Gastrocnemius medialis (tissue), 4 donors: ENCODE measurements at regions not wholly inside any gene's neighbourhood (a gene's known extent, or its start where the extent isn't known, plus 50 kb on each side); places are given as distances from the start of the nearest gene placed in this dataset.

Experiments
- POLR2A ChIP-seq, 2 donors: fragments of 450-650 bp; IDR thresholded peaks; one replicate each; pipeline ENCODE4 v1.6.1; 2017; ENCODE audit warnings: antibody characterized with exemption in 2 of 2, mild to moderate bottlenecking in 2 of 2, moderate library complexity in 2 of 2
- TF ChIP-seq, protein P1 (sequence below), 5 experiments: fragments of 450-650 bp in 3 of 5; fragments of 200-600 bp in 2 of 5; sonication (generic) in 2 of 5; IDR thresholded peaks in 4 of 5; conservative IDR thresholded peaks in 1 of 5; 1 replicate in 4 of 5; 2 replicates in 1 of 5; pipeline ENCODE4 v1.5.1; 2016 to 2019; ENCODE audit warnings: antibody characterized with exemption in 5 of 5, mild to moderate bottlenecking in 3 of 5, moderate library complexity in 3 of 5

DNA sequence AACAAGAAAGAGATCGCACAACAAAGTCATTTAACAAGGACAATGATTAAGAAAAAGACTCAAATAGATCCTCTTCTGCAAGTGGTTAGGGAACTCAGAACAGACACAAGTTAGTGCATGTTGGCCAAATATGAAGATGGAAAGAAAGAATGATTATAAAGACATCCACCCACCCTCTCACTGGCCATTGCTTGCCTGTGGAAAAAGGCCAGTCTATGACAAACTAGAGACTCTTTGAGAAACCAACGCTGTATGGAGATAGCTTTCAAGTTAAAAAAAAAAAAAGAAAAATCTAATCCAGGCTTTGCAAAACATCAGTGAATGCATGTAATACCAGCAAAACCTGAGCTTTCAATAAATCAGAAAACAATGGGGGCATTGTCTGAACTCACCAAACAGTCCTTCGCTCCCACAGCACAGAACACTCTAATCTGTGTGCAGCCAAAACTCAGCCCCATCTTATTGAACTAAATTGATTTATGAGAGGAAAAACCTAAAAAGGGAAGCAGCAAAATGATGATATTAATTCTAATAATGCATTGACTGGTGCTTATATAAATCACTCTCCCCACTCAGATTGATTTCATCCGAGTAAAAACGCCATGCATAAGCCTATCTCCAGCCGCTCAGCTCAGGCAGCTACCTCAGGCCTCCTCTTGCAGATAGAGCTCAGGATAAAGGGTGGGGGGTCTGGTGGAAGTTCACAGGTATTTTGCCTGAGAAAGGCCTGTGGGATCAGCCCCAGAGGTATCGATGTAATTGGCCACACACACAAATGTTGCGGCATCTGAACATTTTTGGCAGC, 547.1 kb downstream of the CCDC171 start:
- TF ChIP-seq, protein P1, sequence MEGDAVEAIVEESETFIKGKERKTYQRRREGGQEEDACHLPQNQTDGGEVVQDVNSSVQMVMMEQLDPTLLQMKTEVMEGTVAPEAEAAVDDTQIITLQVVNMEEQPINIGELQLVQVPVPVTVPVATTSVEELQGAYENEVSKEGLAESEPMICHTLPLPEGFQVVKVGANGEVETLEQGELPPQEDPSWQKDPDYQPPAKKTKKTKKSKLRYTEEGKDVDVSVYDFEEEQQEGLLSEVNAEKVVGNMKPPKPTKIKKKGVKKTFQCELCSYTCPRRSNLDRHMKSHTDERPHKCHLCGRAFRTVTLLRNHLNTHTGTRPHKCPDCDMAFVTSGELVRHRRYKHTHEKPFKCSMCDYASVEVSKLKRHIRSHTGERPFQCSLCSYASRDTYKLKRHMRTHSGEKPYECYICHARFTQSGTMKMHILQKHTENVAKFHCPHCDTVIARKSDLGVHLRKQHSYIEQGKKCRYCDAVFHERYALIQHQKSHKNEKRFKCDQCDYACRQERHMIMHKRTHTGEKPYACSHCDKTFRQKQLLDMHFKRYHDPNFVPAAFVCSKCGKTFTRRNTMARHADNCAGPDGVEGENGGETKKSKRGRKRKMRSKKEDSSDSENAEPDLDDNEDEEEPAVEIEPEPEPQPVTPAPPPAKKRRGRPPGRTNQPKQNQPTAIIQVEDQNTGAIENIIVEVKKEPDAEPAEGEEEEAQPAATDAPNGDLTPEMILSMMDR (IDR thresholded peaks at IDR 0.05 in 4 of 5, conservative IDR thresholded peaks at IDR 0.05 in 1 of 5), result no peak
- TF ChIP-seq POLR2A (IDR thresholded peaks at IDR 0.05), result no peak
